Keratinocyte (primary cell): ENCODE measurements at regions not wholly inside any gene's neighbourhood (a gene's known extent, or its start where the extent isn't known, plus 50 kb on each side); places are given as distances from the start of the nearest gene placed in this dataset.

Experiments used
- CTCF ChIP-seq, 3 experiments: IDR thresholded peaks in 1 of 3; conservative IDR thresholded peaks in 1 of 3; optimal IDR thresholded peaks in 1 of 3; 2 replicates in 2 of 3; 3 replicates in 1 of 3; pipeline versions ENCODE3 to v1.5.1; 2011; ENCODE audit warnings: low read length in 3 of 3, mild to moderate bottlenecking in 3 of 3, moderate library complexity in 2 of 3, control low read depth in 1 of 3, inconsistent platforms in 1 of 3; ENCODE audit not compliant: insufficient read depth in 2 of 3; ENCODE audit errors: extremely low read depth in 1 of 3
- EZH2 ChIP-seq: IDR thresholded peaks from one replicate; pipeline ENCODE4 v1.6.1; 2012; ENCODE audit warnings: inconsistent platforms, mild to moderate bottlenecking, low read length, moderate library complexity

- TF ChIP-seq EZH2 = no peak
- no peak for TF ChIP-seq CTCF (optimal IDR thresholded peaks at IDR 0.05 in 1 of 3, IDR thresholded peaks at IDR 0.05 in 1 of 3, conservative IDR thresholded peaks at IDR 0.05 in 1 of 3; ENCODE audit: extremely low read depth in 1 of 3, insufficient read depth in 2 of 3, low read length in 3 of 3)
Measured at GRCh38 chr3:152122851-152123250, 145.9 kb upstream of the MBNL1 start.
